HEK293T (cell line): ENCODE measurements at regions not wholly inside any gene's neighbourhood (a gene's known extent, or its start where the extent isn't known, plus 50 kb on each side); places are given as distances from the start of the nearest gene placed in this dataset.

Experiments used
- CTCF ChIA-PET: fragments of 350-600 bp; formaldehyde crosslinking; extraction: SDS; loops from one replicate; lab custom pipeline; 2021; ENCODE audit warnings: antibody characterized with exemption, inconsistent platforms; lab: Yijun Ruan, JAX
- POLR2A ChIA-PET: fragments of 350-600 bp; formaldehyde crosslinking; extraction: SDS; loops from one replicate; lab custom pipeline; 2020; ENCODE audit warnings: antibody characterized with exemption, inconsistent platforms; lab: Yijun Ruan, JAX
- DNase-seq: peaks from one replicate; pipeline ENCODE4 v3.0.0; 2012; ENCODE audit warnings: mixed read lengths; ENCODE audit errors: extremely low spot score
- ARNT ChIP-seq: fragments of 450-650 bp; IDR thresholded peaks from 2 replicates; pipeline ENCODE4 v1.6.1; 2017; ENCODE audit warnings: mild to moderate bottlenecking
- BHLHE40 ChIP-seq: fragments of 450-650 bp; IDR thresholded peaks from 2 replicates; pipeline ENCODE4 v1.6.1; 2016; ENCODE audit warnings: mild to moderate bottlenecking, moderate library complexity, borderline replicate concordance
- CTBP1 ChIP-seq: fragments of 450-650 bp; IDR thresholded peaks from 2 replicates; pipeline ENCODE4 v1.6.1; 2016; ENCODE audit warnings: borderline replicate concordance
- ELF4 ChIP-seq: fragments of 450-650 bp; IDR thresholded peaks from 2 replicates; pipeline ENCODE4 v1.6.1; 2017; ENCODE audit warnings: antibody characterized with exemption
- FOXA1 ChIP-seq: fragments of 450-650 bp; IDR thresholded peaks from 2 replicates; pipeline ENCODE4 v1.6.1; 2016; ENCODE audit warnings: mild to moderate bottlenecking
- FOXK2 ChIP-seq: fragments of 450-650 bp; IDR thresholded peaks from 2 replicates; pipeline ENCODE4 v1.6.1; 2016; ENCODE audit warnings: mild to moderate bottlenecking
- FOXM1 ChIP-seq: fragments of 450-650 bp; IDR thresholded peaks from 2 replicates; pipeline ENCODE4 v1.6.1; 2017; ENCODE audit warnings: mild to moderate bottlenecking, borderline replicate concordance
- HDGF ChIP-seq: fragments of 450-650 bp; IDR thresholded peaks from 2 replicates; pipeline ENCODE4 v1.6.1; 2017; ENCODE audit warnings: antibody characterized with exemption, borderline replicate concordance
- L3MBTL2 ChIP-seq: fragments of 450-650 bp; conservative IDR thresholded peaks from 2 replicates; pipeline ENCODE4 v1.6.1; 2016; ENCODE audit warnings: mild to moderate bottlenecking
- LEF1 ChIP-seq: fragments of 450-650 bp; IDR thresholded peaks from 2 replicates; pipeline ENCODE4 v1.6.1; 2017; ENCODE audit warnings: mild to moderate bottlenecking, borderline replicate concordance
- NFRKB ChIP-seq: fragments of 450-650 bp; IDR thresholded peaks from 2 replicates; pipeline ENCODE4 v1.6.1; 2016; ENCODE audit warnings: mild to moderate bottlenecking, moderate library complexity
- SP1 ChIP-seq: fragments of 450-650 bp; IDR thresholded peaks from 2 replicates; pipeline ENCODE4 v1.6.1; 2017
- SUZ12 ChIP-seq: fragments of 450-650 bp; IDR thresholded peaks from 2 replicates; pipeline ENCODE4 v1.6.1; 2016; ENCODE audit warnings: mild to moderate bottlenecking
- TARDBP ChIP-seq: fragments of 450-650 bp; IDR thresholded peaks from 2 replicates; pipeline ENCODE4 v1.6.1; 2016
- ZNF384 ChIP-seq: fragments of 450-650 bp; IDR thresholded peaks from 2 replicates; pipeline ENCODE4 v1.6.1; 2016
- TF ChIP-seq, protein P1 (sequence below): fragments of 450-650 bp; IDR thresholded peaks from 2 replicates; pipeline ENCODE4 v1.6.1; 2016

DNA sequence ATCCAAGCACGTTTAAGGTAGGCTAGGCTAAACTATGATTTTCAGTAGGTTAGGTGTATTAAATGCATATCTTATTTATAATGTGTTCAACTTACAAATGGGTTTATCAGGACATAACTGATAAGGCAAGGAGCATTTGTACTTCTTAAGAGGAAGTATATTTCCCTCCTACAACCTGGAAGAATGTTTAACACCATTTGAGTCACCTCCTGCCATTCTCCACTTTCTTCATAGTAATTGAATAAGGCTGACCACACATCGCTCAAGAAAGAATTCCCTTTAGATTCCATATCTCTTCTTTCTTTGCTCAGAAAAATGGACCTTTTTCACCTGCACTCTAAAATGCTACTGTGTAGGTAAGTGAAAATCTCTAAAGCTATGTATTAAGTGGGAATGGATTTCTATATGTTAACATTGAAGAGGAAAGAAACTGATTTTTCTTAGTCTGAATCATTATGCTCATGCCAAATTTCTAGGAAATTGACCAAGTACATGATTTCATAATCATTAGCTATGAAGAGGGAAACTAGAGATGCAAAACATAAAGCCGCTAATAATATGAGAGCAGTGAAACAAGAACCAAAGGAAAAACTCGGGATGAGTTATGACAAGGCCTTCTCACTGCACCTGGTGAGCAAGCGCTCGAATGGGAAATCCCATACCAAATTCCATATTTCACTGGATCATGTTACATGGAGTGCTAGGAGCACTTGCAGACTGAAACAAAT, 210.4 kb downstream of the ALDH8A1 start:
- POLR2A ChIA-PET = no interaction called here

DNA sequence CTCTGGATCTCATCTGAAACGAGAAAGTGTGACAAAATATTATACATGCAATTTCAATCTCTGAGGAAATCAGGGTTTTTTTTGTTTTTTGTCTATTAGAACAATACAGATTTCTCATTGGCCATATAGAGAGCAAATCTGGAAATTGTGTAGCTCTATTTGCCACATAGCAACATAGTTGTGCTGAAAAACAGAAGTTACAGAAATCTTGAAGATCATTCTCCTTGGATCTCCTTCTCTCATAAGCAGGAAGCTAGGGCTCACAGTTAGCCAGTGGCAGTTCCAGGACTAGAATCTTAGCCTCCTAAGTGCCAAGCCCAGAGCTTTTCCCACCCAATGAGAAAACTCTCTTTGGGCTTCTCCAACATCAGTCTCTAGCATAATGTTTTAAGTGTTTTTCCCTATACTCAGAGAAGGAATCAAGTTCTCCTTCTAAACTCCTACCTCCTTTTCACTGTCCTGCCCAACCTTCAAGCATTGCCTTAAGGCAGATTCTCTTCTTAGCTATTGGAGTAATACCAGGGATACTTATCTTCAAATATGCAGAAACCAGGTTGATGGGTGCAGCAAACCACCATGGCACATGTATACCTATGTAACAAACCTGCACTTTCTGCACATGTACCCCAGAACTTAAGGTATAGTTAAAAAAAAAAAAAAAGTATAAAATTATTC, 211.6 kb downstream of the ALDH8A1 start:
- ChIA-PET POLR2A (no interaction called here), CTCF (no interaction called here)
- no peak for TF ChIP-seq TARDBP
- no peak for TF ChIP-seq HDGF
- DNase-seq = no peak

More for the DNA sequence above, 210.4 kb downstream of the ALDH8A1 start:
- DNase-seq = no peak
- TF ChIP-seq HDGF (no peak), NFRKB (no peak), ARNT (no peak), TARDBP (no peak), SUZ12 (no peak), BHLHE40 (no peak), ZNF384 (no peak), CTBP1 (no peak), SP1 (no peak), LEF1 (no peak), ELF4 (no peak), L3MBTL2 (no peak), FOXK2 (no peak)
- TF ChIP-seq, protein P1, sequence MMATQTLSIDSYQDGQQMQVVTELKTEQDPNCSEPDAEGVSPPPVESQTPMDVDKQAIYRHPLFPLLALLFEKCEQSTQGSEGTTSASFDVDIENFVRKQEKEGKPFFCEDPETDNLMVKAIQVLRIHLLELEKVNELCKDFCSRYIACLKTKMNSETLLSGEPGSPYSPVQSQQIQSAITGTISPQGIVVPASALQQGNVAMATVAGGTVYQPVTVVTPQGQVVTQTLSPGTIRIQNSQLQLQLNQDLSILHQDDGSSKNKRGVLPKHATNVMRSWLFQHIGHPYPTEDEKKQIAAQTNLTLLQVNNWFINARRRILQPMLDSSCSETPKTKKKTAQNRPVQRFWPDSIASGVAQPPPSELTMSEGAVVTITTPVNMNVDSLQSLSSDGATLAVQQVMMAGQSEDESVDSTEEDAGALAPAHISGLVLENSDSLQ = no peak
- CTCF ChIA-PET = no interaction called here

DNA sequence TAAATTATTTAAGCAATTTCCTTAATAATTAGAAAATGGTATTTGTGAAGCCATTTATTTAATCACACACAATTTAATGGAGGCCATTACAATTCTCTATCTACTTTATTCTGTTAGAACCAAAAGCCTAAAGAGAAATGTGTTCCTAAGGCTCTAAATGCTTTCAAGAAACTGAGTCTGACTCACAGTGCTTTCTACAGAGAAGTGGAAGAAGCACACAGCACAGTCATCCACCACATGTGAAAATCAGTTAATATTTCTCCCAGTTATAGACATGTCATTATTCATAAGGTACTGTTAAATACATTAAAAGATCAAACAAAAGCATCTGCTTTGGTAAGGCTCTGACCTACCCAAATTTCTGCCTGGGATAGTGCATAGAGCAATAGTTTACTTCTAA, 214.4 kb downstream of the ALDH8A1 start:
- POLR2A ChIA-PET = no interaction called here
- CTCF ChIA-PET = no interaction called here
- no peak for DNase-seq
- TF ChIP-seq ELF4 (no peak), FOXK2 (no peak), FOXM1 (no peak)

DNA sequence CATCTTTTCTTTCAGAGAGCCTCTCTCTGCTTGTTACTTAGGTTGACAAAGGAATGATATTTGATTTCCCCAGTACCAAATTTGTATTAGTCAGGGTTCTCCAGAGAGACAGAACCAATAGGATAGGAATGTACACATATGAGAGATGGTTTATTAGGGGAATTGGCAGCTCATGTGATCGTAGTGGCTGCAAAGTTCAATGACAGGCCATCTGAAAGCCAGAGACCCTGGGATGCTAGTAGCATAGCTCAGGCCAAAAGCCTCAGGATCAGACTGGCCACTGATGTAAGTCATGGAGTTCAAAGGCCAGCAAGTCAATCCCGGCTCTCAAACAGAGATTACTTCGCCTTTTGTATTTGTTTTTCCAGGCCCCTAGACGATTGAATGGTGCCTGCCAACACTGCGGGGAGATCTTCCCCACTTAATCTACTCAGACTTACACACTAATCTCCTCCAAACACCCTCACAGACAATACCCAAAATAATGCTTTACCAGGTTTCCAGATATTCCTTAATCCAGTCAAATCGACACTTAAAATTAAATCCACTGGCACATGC, 215.5 kb downstream of the ALDH8A1 start:
- TF ChIP-seq BHLHE40 (no peak), FOXA1 (no peak), FOXK2 (no peak), NFRKB (no peak), CTBP1 (no peak), LEF1 (no peak), FOXM1 (no peak), HDGF (no peak), ELF4 (no peak), ZNF384 (no peak)
- ChIA-PET CTCF (no interaction called here), POLR2A (no interaction called here)
- no peak for DNase-seq

DNA sequence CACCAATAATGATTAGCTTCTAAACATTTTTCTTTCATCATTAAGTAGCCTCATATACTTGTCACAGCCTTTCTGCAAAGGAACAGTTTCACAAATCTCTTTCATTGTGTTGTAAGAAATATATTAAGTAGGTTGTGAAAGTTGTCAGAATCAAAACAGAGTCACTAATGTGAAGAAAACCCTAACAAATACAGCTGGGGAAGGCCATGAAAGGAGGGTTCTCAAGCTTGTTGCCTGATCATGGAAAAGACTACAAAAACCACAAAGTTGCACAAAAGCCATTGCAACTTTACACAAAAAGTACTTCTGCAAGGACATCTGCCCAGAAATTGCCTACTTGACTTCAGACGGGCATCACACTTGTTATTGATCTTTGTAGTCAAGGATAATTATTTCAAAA, 216.1 kb downstream of the ALDH8A1 start:
- POLR2A ChIA-PET = no interaction called here

DNA sequence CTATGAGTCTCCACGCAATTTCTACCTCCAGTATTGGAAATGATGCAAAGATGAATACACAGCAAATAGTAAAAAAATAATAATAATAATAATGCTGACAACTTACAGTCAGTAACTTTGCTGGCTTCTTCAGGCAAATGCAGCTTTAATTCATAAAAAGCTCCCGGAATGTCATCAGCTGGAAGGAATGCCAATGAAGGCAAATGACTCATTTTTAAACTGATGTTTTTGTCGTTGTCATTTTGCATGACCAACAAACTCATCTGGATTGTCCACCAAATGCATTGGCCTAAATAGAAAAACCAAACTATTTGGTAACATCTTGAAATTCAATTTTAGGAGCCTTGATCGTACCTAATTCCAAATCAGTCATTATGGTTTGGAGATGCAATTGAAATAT, 217.1 kb downstream of the ALDH8A1 start:
- ChIA-PET CTCF (no interaction called here), POLR2A (no interaction called here)
- no peak for TF ChIP-seq CTBP1
- TF ChIP-seq FOXK2 = no peak
- no peak for TF ChIP-seq FOXA1
- no peak for TF ChIP-seq LEF1
- TF ChIP-seq NFRKB = no peak
- no peak for TF ChIP-seq HDGF
- TF ChIP-seq FOXM1 = no peak
- no peak for TF ChIP-seq L3MBTL2
- no peak for TF ChIP-seq ZNF384
- TF ChIP-seq BHLHE40 = no peak
- TF ChIP-seq, protein P1 = no peak
- TF ChIP-seq SUZ12 = no peak
- TF ChIP-seq ARNT = no peak
- TF ChIP-seq SP1 = no peak
- no peak for TF ChIP-seq ELF4
- TF ChIP-seq TARDBP = no peak
- no peak for DNase-seq

More for the DNA sequence above, 216.1 kb downstream of the ALDH8A1 start:
- no peak for DNase-seq
- CTCF ChIA-PET = no interaction called here
- TF ChIP-seq LEF1 (no peak), ARNT (no peak), BHLHE40 (no peak), SP1 (no peak), ZNF384 (no peak), NFRKB (no peak), FOXM1 (no peak), SUZ12 (no peak), HDGF (no peak), CTBP1 (no peak), FOXA1 (no peak), TARDBP (no peak), ELF4 (no peak), L3MBTL2 (no peak), FOXK2 (no peak)
- TF ChIP-seq, protein P1 = no peak
